Ascending aorta (tissue), 2 donors: ENCODE measurements at regions not wholly inside any gene's neighbourhood (a gene's known extent, or its start where the extent isn't known, plus 50 kb on each side); places are given as distances from the start of the nearest gene placed in this dataset.

ENCODE experiments used
- DNase-seq, 2 donors: peaks; one replicate each; pipeline ENCODE4 v3.0.0-alpha.2; 2019; ENCODE audit warnings: low spot score in 2 of 2
- H3K27ac ChIP-seq, 2 donors: fragments of 200-600 bp; sonication (generic); one replicate each; pipeline ENCODE4 v1.5.1; 2016 to 2017; ENCODE audit warnings: mild to moderate bottlenecking in 1 of 2
- H3K27me3 ChIP-seq: fragments of 200-600 bp; sonication (generic); one replicate; pipeline ENCODE4 v1.5.1; 2017
- H3K36me3 ChIP-seq, 2 donors: fragments of 200-600 bp; sonication (generic); one replicate each; pipeline ENCODE4 v1.5.1; 2016
- H3K4me1 ChIP-seq, 2 donors: fragments of 200-600 bp; sonication (generic); one replicate each; pipeline ENCODE4 v1.5.1; 2016 to 2017; ENCODE audit warnings: mild to moderate bottlenecking in 1 of 2
- H3K4me3 ChIP-seq, 2 donors: fragments of 200-600 bp; sonication (generic); one replicate each; pipeline ENCODE4 v1.5.1; 2016 to 2017; ENCODE audit warnings: mild to moderate bottlenecking in 1 of 2
- H3K9me3 ChIP-seq, 2 donors: fragments of 200-600 bp; sonication (generic); one replicate each; pipeline ENCODE4 v1.5.1; 2016
- CTCF ChIP-seq, 3 experiments: fragments of 200-600 bp in 2 of 3; fragments of 450-650 bp in 1 of 3; sonication (generic) in 2 of 3; IDR thresholded peaks; one replicate each; pipeline ENCODE4 v1.5.1; 2016 to 2019; ENCODE audit warnings: antibody characterized with exemption in 3 of 3, mild to moderate bottlenecking in 1 of 3, moderate library complexity in 1 of 3
- intact Hi-C: fragments of 100-400 bp; cut with DNase I; formaldehyde crosslinking; loops from one replicate; pipeline ENCODE4 v1.15.1; 2023

GRCh38 chr2:831622-832021, 119.0 kb upstream of the SNTG2 start:
- Histone ChIP-seq H3K4me1 (peaks cover 0 to 4% of the 10 kb centered on the region in 2 donors), H3K36me3 (no peaks in the 10 kb centered on the region), H3K4me3 (no peak overlapping the region), H3K27ac (no peak overlapping the region), H3K27me3 (no peaks in the 10 kb centered on the region), H3K9me3 (no peaks in the 10 kb centered on the region)
- no peak for TF ChIP-seq CTCF (IDR thresholded peaks at IDR 0.05)
- intact Hi-C loops: no loop called here
- DNase-seq: no peak

GRCh38 chr2:831225-831536, 119.5 kb upstream of the SNTG2 start:
- H3K4me1 ChIP-seq: peaks cover 0 to 4% of the 10 kb centered on the region in 2 donors
- intact Hi-C loops: no loop called here
- H3K27ac ChIP-seq: no peak overlapping the region
- H3K4me3 ChIP-seq: no peak overlapping the region
- no peak for TF ChIP-seq CTCF (IDR thresholded peaks at IDR 0.05)
- no peaks in the 10 kb centered on the region for H3K27me3 ChIP-seq
- DNase-seq: no peak
- no peaks in the 10 kb centered on the region for H3K36me3 ChIP-seq
- H3K9me3 ChIP-seq: no peaks in the 10 kb centered on the region

- Histone ChIP-seq H3K4me3 (no peak overlapping the region), H3K27ac (no peak overlapping the region), H3K27me3 (no peaks in the 10 kb centered on the region), H3K4me1 (peaks cover 0 to 4% of the 10 kb centered on the region in 2 donors), H3K36me3 (no peaks in the 10 kb centered on the region), H3K9me3 (no peaks in the 10 kb centered on the region)
- no peak for DNase-seq
- TF ChIP-seq CTCF (IDR thresholded peaks at IDR 0.05): no peak
- intact Hi-C loops: no loop called here
These were observed 120.0 kb upstream of the SNTG2 start for GRCh38 chr2:830419-831224.

- Histone ChIP-seq H3K9me3 (no peaks in the 10 kb centered on the region), H3K36me3 (no peaks in the 10 kb centered on the region), H3K27me3 (no peaks in the 10 kb centered on the region), H3K27ac (no peak overlapping the region), H3K4me3 (no peak overlapping the region), H3K4me1 (peaks cover 0 to 4% of the 10 kb centered on the region in 2 donors)
- TF ChIP-seq CTCF (IDR thresholded peaks at IDR 0.05): no peak
- intact Hi-C loops: no loop called here
- no peak for DNase-seq
These were observed 121.6 kb upstream of the SNTG2 start for GRCh38 chr2:829047-829446.

GRCh38 chr2:824954-825353, 125.7 kb upstream of the SNTG2 start:
- intact Hi-C loops: no loop called here
- H3K27ac ChIP-seq: no peak overlapping the region
- H3K4me1 ChIP-seq: no peaks in the 10 kb centered on the region
- H3K36me3 ChIP-seq: no peaks in the 10 kb centered on the region
- no peak overlapping the region for H3K4me3 ChIP-seq
- no peaks in the 10 kb centered on the region for H3K27me3 ChIP-seq
- no peak for DNase-seq
- H3K9me3 ChIP-seq: no peaks in the 10 kb centered on the region
- TF ChIP-seq CTCF (IDR thresholded peaks at IDR 0.05): no peak

GRCh38 chr2:824524-824923, 126.1 kb upstream of the SNTG2 start:
- intact Hi-C loops: no loop called here
- H3K27ac ChIP-seq: no peak overlapping the region
- no peaks in the 10 kb centered on the region for H3K27me3 ChIP-seq
- H3K4me1 ChIP-seq: no peaks in the 10 kb centered on the region
- H3K4me3 ChIP-seq: no peak overlapping the region
- no peak for TF ChIP-seq CTCF (IDR thresholded peaks at IDR 0.05)
- no peak for DNase-seq
- H3K36me3 ChIP-seq: no peaks in the 10 kb centered on the region
- no peaks in the 10 kb centered on the region for H3K9me3 ChIP-seq
